Panc1 (cell line): ENCODE measurements at regions not wholly inside any gene's neighbourhood (a gene's known extent, or its start where the extent isn't known, plus 50 kb on each side); places are given as distances from the start of the nearest gene placed in this dataset.

Source experiments
- POLR2AphosphoS5 ChIP-seq: IDR thresholded peaks from 2 replicates; pipeline ENCODE4 v1.6.1; 2012; ENCODE audit warnings: mild to moderate bottlenecking, low read depth, low read length, moderate library complexity
- TF ChIP-seq, protein P1 (sequence below): fragments of 450-650 bp; IDR thresholded peaks from 2 replicates; pipeline ENCODE4 v1.5.1; 2017; ENCODE audit warnings: mild to moderate bottlenecking

DNA sequence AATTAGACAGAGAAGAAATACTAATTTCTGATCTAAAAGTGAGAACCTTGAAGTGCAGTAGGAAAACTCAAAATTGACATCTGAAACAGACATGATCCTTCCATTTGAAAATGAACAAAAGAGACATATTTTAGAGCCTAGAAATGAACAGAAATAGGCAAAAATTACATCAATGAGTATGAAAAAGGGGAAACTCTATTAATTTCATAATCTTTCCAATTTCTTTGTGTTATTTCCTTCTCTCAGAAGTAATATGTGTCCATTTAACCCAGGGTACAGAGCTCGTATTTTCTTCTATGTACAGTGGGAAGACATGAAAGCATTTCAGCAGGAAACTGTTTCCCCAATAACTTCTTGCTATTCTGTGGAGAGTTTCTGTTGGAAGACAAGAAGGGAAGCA, 263.1 kb downstream of the CGGBP1 start:
- no peak for TF ChIP-seq POLR2AphosphoS5
- TF ChIP-seq, protein P1, sequence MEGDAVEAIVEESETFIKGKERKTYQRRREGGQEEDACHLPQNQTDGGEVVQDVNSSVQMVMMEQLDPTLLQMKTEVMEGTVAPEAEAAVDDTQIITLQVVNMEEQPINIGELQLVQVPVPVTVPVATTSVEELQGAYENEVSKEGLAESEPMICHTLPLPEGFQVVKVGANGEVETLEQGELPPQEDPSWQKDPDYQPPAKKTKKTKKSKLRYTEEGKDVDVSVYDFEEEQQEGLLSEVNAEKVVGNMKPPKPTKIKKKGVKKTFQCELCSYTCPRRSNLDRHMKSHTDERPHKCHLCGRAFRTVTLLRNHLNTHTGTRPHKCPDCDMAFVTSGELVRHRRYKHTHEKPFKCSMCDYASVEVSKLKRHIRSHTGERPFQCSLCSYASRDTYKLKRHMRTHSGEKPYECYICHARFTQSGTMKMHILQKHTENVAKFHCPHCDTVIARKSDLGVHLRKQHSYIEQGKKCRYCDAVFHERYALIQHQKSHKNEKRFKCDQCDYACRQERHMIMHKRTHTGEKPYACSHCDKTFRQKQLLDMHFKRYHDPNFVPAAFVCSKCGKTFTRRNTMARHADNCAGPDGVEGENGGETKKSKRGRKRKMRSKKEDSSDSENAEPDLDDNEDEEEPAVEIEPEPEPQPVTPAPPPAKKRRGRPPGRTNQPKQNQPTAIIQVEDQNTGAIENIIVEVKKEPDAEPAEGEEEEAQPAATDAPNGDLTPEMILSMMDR: no peak
